ENCODE measurements at regions not wholly inside any gene's neighbourhood (a gene's known extent, or its start where the extent isn't known, plus 50 kb on each side); places are given as distances from the start of the nearest gene placed in this dataset.

DNA sequence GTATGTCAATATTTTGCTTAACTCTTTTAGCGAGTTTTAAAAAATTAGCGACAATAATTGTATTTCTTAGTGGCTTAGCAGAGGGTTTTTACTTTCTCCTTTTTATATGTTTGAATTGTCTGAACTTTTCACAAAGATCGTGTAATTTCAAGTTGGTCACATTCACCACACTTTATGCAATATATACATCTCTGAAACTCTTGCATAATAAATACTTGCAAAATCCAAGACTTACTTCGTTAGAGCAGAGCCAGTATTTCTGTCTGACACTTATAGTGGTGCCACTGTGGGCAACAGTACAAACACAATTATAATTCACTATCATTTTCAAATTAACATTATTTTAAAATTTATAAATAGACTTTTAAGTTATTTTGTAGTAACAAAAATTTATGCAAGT, 62.0 kb downstream of the SUCNR1 start:
- DNase-seq (ENCODE audit: low read depth, low spot score), result no peak
- no peak overlapping the region for H3K4me3 ChIP-seq (ENCODE audit: low read length)

DNA sequence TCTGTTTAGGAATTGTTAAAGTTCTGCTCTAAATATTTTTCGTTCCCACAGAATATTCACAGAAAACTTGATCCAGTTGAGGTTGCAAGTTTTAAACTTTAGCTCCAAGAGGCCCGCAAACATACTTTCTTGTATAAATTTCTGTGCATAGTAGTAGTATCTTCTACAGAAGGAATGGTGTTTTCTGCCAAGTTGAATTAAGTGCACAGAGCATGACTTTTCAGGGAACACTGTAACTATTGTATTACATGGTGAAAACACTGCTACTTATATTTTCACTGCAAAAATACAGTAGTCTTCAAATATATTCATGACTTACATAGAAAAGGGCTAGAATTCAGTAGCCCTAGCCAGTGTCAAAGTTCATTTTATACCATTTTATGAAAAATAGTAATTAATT, 67.0 kb downstream of the SUCNR1 start:
- DNase-seq (ENCODE audit: low read depth, low spot score), result no peak
- no peak overlapping the region for H3K4me3 ChIP-seq (ENCODE audit: low read length)

GRCh38 chr3:151943539-151943938, 70.1 kb downstream of the SUCNR1 start:
- no peak overlapping the region for H3K4me3 ChIP-seq (ENCODE audit: low read length)
- no peak for DNase-seq (ENCODE audit: low read depth, low spot score)

DNA sequence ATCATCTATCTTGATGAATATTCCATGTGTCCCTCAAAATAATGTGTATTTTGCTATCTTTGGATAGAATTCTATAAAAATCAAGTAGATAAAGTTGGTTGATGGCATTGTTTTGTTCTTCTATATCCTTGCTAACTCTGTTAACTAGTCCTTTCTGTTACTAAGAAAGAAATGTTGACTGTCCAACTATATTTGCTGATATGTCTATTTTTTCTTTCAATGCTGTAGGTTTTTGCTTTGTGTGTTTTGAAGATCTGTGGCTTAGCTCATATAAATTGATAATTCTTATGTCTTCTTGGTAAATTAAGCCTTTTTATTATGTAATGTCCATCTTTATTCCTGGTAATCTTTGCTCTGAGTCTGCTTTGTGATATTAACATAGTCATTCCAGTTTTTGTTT, 70.9 kb downstream of the SUCNR1 start:
- DNase-seq (ENCODE audit: low read depth, low spot score), result no peak
- H3K4me3 ChIP-seq (ENCODE audit: low read length), result no peak overlapping the region

GRCh38 chr3:151946606-151947005, 73.2 kb downstream of the SUCNR1 start:
- H3K4me3 ChIP-seq (ENCODE audit: low read length), result no peak overlapping the region
- no peak for DNase-seq (ENCODE audit: low read depth, low spot score)

DNA sequence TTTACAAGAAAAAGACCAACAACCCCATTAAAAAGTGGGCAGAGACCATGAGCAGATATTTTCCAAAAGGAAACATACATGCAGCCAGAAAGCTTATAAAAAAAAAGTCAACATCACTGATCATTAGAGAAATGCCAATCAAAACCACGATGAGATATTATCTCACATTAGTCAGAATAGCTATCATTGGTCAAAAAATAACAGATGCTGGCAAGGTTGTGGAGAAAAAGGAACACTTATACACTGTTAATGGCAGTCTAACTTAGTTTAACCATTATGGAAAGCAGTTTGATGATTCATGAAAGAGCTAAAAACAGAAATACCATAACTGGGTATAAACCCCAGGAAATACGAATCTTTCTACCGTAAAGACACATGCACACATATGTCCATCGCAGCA, 76.3 kb downstream of the SUCNR1 start:
- no peak for DNase-seq (ENCODE audit: low read depth, low spot score)
- H3K4me3 ChIP-seq (ENCODE audit: low read length), result no peak overlapping the region

GRCh38 chr3:151955356-151955755, 81.9 kb downstream of the SUCNR1 start:
- H3K4me3 ChIP-seq (ENCODE audit: low read length), result no peak overlapping the region
- no peak for DNase-seq (ENCODE audit: low read depth, low spot score)

DNA sequence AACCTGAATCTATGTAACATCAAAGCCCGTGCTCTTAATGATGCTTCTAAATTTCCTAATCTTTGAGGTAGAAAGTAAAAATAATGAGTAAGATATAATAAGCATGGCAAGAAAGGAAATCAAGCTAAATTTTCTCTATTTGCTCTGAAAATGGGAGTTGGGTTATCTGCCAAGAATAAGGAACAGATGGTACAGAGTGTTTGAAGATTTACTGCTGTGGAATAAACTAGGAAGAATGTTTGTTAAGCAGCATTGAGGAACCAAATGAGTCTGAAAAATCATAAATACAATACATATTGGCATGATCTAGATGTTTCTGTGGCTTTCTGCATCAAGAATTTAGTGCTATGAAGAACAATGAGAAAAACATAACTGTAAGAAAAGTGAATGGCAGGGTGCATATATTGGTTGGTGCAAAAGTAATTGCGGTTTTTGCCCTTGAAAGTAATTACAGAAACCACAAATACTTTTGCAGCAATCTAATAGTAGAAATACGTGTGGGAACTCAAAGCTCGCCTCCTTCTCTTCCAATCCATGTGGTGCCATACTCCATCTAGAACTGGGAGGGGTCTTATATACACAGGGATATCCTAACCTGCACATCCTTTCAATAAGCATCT, 87.6 kb downstream of the SUCNR1 start:
- no peak for DNase-seq (ENCODE audit: low read depth, low spot score)
- no peak overlapping the region for H3K4me3 ChIP-seq (ENCODE audit: low read length)

GRCh38 chr3:151962352-151962751, 88.9 kb downstream of the SUCNR1 start:
- no peak overlapping the region for H3K4me3 ChIP-seq (ENCODE audit: low read length)
- no peak for DNase-seq (ENCODE audit: low read depth, low spot score)

- H3K4me3 ChIP-seq (ENCODE audit: low read length), result no peak overlapping the region
- DNase-seq (ENCODE audit: low read depth, low spot score), result no peak
These were observed 89.5 kb downstream of the SUCNR1 start for GRCh38 chr3:151962912-151963311.

- no peak for DNase-seq (ENCODE audit: low read depth, low spot score)
- no peak overlapping the region for H3K4me3 ChIP-seq (ENCODE audit: low read length)
These were observed 91.3 kb downstream of the SUCNR1 start for GRCh38 chr3:151964743-151965142.

DNA sequence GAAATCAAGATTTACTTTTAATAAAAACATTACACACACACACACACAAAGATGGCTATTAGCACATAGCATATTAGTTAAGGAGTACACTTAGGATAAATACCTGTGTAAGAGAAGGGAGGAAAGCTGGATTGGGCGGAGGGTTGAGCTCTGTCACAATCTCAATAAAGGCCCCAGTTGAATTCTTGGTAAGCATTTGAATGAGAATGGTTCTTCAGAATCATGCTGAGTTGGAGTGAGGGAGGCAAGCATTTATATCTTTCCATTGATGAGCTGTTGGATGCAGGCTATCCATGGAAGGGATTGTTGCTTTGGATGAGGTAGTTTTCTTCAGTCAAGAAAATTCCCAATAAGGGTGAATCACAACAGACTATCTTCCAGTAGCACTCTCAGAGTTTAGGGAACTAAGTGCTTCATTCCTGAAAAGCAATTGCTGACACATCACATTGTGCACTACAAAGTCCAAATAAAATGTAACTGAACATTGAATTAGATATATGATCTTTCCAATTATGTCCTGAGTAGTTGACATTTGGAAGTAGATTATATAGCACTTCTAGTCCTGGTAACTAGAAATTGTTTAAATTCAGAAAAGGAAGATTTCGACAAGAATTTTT, 95.7 kb downstream of the SUCNR1 start:
- DNase-seq (ENCODE audit: low read depth, low spot score), result no peak
- H3K4me3 ChIP-seq (ENCODE audit: low read length), result no peak overlapping the region

GRCh38 chr3:151971814-151972579, 98.6 kb downstream of the SUCNR1 start:
- H3K4me3 ChIP-seq (ENCODE audit: low read length), result no peak overlapping the region
- DNase-seq (ENCODE audit: low read depth, low spot score), result no peak

GRCh38 chr3:151974067-151974466, 100.6 kb downstream of the SUCNR1 start:
- no peak for DNase-seq (ENCODE audit: low read depth, low spot score)
- H3K4me3 ChIP-seq (ENCODE audit: low read length), result no peak overlapping the region

GRCh38 chr3:151976211-151977050, 103.0 kb downstream of the SUCNR1 start:
- H3K4me3 ChIP-seq (ENCODE audit: low read length), result no peak overlapping the region
- no peak for DNase-seq (ENCODE audit: low read depth, low spot score)

GRCh38 chr3:151979906-151980305, 106.5 kb downstream of the SUCNR1 start:
- no peak for DNase-seq (ENCODE audit: low read depth, low spot score)
- no peak overlapping the region for H3K4me3 ChIP-seq (ENCODE audit: low read length)

- no peak overlapping the region for H3K4me3 ChIP-seq (ENCODE audit: low read length)
- DNase-seq (ENCODE audit: low read depth, low spot score), result no peak
These were observed 110.1 kb downstream of the SUCNR1 start for GRCh38 chr3:151983538-151983937.

DNA sequence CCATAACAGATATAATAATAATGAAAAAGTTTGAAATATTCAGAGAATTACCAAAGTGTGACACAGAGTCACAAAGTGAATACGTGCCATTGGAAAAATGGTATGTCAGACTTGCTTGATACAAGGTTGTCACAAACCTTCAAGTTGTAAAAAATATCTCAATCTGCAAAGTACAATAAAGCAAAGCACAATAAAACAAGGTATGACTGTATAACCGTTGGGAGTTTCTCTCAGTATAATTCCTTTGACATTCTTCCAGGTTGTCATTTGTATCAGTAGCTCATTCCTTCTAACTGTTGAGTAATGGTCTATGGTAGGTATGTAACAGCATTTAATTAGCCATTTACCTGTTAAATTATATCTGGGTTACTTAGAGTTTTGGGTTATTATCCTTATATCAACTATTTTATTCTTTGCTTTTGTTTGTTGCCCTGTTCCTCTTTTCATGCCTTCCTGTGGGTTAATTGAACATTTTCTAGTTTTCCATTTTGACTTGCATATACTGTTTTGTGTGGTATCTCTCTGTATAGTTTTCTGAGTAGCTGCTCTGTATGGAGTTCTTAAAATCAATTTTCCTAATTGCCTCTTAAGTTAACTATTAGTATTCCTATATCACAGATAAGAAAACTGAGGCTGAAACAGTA, 112.5 kb downstream of the SUCNR1 start:
- DNase-seq (ENCODE audit: low read depth, low spot score), result no peak

GRCh38 chr3:151987893-151988292, 114.5 kb downstream of the SUCNR1 start:
- DNase-seq (ENCODE audit: low read depth, low spot score), result no peak
- H3K4me3 ChIP-seq (ENCODE audit: low read length), result no peak overlapping the region

More for the DNA sequence above, 112.5 kb downstream of the SUCNR1 start:
- H3K4me3 ChIP-seq (ENCODE audit: low read length), result no peak overlapping the region

Data from Jurkat, Clone E6-1 (cell line).